Stimulated activated CD4-positive, alpha-beta T cell treated with anti-CD3 and anti-CD28 coated beads, Interleukin-4, amount 100 ng/mL, for 1 hour (primary cell): ENCODE measurements at regions not wholly inside any gene's neighbourhood (a gene's known extent, or its start where the extent isn't known, plus 50 kb on each side); places are given as distances from the start of the nearest gene placed in this dataset.

ENCODE experiments used
- DNase-seq: peaks from one replicate; pipeline ENCODE4 v3.0.0-alpha.2; 2020

DNA sequence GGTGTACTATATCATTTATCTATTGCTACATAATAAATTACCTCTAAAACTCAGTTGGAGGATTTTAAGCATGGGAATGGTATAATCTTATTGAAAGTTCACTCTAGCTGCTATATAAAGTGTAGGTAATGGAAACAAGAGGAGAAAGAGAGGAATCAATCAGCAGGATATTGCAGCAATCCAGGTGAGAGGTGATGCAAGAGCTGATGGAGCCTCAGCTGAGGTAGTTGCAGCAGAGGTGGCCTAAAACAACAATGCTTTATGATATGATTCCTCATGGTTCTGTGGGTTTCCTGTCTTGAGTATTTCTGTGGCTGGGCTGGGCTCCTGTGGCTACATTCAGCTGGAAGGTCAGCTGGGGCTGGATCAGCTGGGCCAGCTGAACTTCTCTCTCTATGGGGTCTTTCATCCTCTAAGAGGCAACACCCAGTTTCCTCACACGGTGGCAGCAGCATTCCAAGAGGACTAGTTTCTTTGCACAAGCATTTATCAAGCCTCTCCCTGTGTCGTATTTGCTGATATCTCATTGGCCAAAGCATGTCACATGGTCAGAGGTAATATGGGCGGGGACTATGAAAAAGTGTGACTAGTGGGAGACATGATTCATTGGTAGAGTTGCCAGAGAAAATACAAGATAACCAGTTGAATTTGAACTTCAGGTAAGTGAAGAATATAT is 135.4 kb upstream of the LARGE1 start:
- no peak for DNase-seq

DNA sequence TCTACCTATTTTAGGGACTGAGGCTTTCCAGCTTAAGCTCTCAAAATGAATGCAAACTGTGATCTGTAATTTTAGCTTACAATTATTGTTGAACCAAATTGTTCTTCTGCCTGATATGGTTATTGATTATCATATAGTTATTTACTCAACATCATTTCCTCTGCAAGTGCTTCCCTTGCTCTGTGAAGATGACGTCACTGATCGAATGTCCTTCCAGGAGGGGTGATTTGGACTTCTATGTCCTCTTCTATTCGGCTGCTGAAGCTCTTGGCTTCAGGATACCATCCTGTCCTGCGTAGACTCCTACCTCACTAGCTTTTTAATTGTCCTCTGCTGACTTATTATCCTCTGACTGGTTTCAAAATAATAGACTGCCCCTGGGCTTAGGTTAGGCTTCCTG is 137.4 kb upstream of the LARGE1 start:
- no peak for DNase-seq

DNA sequence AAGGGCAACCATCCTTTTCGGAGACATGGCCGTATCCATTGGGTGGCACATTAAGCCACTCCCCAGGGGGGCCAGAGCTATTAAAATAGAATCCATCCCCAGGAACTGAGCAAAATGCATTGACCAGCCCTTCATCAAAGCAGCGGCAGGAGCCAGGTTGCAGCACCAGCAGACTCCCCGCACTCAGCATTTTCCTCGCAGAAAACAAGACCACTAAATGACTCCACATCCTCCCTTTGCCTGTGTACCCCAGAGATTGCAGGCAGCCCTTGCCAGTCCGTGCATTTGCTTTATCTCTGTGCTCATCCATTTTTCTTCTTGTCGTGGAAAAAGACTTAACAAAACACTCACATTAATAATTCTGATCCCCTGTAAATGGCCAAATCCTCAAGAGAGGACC is 144.4 kb upstream of the LARGE1 start:
- no peak for DNase-seq

DNA sequence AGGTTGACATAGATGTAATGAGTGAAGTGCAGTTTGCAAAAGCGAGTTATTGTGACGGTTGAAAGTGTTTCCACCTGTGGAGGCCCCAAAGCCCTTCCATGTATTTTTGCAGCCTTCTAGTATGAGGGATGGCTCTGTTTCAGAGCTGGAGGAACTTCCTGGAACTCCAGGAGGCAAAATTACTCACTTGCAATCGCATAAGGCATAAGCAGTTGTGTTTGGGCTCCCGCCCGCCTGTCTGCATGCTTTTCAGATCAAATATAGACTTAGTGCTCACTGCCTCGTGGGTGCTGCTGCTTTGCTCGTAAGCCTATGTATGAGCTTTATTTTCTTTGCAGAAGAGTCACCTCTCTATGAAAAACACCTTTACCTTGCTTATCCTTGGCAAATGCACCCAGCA is 146.8 kb upstream of the LARGE1 start:
- no peak for DNase-seq

DNA sequence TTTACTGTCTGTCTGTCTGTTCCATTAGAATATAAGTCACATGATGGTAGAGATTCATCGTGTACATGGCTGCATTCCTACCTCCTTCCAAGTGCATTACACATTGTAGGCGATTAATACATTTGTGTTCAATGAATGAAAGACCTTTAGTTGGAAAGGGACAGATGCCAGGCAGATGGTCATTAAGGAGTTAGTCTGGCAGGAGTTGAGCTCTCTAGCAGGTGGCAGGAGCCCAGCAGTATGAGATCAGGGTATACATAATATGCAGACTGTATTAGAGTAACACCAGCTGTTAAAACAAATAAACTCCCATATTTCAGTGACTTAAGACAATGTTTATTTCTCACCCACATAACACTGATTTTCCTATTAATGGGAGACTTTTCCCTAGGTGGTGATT is 147.7 kb upstream of the LARGE1 start:
- DNase-seq, result no peak

DNA sequence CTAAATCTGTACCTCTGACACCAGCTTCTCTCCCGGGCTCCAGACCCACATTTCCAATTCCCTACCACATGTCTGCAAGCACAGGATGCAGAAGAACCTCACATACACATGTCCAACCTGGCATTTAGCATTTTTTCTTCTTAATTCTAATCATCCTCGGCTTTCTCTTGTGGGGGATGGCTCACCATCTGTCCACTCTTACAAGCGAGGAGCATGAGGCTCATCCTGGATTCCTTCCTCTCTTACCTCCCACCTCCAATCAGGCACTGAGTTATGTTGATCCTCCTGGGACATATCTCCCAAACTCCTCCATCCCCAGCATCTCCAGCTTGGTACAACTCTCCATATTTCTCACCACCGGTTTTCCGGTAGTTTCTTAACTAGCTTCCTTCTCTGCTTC is 149.8 kb upstream of the LARGE1 start:
- DNase-seq, result no peak

DNA sequence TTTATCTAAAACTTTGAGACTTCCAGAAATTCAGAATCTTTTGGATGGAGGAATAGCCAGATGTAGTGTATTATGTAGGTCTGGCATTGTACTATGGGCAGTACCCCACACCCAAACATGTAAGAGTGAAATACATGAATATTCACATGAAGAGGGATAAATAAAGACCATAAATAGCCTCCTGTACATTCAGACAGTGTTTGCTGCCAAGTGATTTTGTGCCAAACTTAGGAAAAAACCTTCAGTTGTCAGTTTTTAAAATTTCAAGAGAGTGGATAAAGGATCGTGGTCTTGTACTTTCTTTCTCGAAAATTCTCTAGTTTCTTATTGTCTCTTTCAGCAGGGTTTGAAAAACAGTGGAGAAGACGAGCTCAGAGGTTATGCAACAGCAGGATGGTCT is 150.3 kb upstream of the LARGE1 start:
- DNase-seq, result no peak

DNA sequence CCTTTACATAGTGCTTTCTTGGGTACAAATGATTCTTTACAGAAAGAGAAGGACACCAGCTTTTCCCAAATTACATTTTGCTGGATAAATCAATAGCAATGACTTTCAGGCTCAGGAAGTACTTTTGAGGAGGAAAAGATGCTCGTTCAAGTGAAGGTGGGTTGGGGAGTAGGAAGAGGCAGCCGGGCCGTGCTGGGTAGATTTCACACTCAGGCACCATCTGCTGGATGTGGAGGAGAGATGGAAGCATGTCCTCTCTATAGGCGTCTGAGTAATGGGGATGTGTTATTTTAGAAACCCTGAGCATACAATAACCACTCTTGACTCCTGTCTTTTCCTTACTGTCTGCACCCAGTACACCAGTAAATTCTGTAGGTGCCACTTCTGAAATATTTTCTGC is 152.3 kb upstream of the LARGE1 start:
- DNase-seq, result no peak

DNA sequence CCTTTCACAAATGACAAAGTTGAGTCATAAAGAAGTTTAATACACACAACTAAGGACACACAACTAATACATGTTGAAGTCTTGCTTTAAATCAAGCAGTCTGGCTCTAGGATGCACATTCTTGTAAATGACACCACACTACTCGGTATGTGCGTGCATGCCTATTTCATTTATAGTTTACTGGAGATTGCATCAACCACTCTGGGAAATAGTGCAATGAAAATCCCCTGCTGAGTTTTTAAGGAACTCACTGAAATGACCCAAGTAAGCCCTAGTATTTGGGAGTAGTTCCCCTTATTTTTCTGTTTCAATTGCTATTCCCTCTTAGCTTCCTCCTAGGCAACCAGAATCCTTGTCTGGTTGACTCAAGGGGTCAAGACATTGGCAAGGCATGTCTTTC is 160.2 kb upstream of the LARGE1 start:
- no peak for DNase-seq

DNA sequence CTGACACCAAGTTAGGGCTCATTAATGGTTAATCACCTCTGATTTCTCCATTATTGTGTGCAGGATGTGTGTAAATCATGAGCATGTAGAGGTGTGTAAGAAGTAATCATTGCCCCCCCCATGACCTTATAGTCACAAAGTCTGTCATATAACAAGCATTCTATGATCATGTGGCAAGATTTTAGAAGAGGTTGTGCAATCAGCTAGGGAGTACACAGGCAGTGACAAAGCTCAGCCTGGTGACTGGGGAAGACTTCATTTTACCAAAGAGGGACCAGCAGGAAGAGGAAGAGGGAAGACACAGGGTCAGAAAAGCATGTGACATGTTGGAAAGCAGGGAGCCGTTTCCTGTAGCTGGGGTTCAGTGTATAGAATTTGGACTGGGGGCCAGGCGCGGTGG is 176.5 kb upstream of the LARGE1 start:
- DNase-seq, result no peak

DNA sequence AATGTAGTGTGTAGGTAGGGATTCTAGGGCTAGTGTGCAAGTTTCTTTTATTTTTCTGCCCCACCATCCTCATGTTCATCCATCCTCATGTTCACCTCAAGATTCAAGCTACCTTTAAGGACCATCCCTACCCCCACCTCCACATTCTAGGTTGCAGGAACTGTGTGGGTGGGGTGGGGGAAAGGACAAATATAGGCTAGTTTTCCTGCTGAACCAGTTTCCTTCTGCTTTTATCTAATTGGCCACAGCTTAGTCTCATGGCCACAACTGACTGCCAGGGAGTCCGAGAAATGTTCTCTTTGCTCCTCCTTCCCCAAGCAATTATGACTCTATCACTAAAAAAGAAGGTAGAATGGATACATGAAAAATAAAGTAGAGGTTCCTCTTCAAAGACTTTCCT is 179.0 kb upstream of the LARGE1 start:
- DNase-seq, result no peak

DNA sequence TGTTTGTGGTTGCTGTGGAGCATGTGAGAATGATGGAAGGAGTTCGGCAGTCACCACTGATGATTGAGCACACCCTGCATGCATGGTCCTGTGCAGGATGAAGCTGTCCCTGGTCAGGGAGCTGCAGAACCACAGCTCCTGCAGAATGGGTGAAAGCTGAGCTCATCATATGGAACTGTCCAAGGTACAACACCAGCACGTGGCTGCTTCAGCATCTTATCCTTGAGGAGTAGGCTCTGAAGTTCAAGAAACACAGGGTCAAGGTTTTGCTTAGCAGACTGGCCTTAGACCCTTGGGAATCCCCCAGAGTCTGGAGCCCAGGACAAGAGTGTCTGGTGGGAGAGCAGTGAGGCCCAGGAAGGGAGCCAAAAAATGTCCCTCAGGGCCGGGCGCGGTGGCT is 182.4 kb upstream of the LARGE1 start:
- no peak for DNase-seq

DNA sequence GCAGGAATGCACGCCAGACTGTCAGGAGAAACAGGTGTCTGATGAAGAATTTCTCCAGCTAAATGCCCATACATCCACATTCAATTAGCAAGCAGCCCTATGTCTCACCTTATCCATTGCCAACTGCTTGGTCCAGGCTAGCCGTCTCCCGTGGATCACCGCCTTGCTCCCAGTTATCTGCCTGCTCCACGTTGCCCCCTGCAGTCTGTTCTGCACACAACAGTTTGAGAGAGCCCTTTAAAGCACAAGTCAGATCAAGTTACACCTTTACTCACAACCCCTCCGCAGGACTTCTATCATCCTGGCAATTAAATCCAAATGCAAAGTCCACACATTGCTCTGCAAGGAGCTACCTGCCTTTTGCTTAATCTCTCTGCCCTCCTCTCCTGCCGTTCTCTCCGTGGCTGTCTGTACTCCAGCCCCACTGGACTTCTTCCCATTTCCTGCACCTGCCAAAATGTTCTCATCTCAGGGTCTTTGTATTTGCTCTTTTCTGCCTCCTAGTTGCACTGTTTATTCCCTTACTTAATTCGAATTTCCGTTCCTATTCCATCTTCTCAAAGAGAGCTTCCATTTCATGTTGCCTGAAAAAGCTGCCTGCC is 185.3 kb upstream of the LARGE1 start:
- peak; percentile 8 for DNase-seq

DNA sequence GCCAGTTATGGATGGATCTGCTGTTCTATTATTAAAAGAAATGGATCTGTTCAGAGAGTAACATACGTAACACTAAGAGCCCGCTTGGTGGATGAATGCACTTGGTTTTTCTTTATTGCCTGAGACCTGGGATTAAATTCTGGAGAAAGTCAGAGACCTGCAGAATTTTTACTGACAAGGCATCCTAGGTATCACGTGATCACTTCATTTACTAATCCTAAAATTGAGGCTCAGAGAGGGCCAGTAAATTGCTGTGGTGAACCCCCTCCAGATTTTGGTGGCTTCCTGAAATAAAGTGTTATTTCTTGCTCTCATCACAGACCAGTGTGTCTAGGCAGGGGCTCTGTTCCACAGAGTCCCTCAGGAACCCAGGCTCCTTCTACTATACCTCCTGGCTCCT is 187.9 kb upstream of the LARGE1 start:
- DNase-seq, result no peak

DNA sequence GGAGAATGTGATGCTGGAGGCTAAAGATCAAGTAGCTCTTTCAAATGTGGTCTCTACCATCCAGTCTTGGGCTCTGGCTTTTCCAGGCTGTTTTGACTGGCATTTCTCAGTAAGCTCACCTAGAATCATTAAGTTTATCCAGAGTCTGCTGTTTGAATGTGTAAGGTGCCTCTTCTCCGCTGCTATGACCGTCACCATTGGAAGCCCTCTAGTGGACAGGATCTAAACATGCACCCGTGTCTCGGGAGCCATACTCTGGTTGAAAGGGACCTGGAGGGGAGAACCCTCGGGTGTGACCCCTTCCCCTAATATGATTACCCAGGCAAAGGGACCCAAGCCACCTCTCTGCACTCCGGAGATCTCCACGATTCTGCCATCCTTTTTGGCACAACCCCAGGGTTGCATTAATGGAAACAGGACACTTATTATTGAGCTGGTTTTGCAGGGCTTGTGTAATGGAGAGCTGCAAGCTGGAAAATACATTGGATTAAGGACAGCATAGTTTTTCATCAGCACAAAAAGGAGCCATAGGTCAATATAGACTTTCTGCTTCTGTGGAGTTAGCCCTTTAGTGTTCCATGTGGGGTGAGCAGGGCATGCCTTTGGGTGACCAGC is 191.0 kb upstream of the LARGE1 start:
- DNase-seq, result peak; percentile 2

DNA sequence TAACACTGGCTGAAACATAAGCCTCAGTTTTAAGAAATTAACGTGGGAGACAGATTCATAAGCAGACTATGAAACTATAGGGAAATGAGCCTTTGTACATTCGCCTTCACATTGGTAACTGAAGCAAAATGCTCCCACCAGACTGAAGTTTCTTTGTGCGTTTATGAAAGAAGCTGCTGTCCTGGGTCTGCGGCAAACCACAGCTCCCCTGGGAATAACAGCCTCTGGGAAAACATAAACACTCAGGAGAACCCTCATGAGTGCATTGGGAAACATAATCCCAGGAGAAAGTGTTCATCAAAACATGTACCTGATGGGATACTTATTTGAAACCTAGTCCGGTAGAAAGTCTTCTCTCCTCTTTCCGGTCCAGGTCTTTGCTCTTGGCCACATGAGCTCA is 193.1 kb upstream of the LARGE1 start:
- DNase-seq, result no peak

DNA sequence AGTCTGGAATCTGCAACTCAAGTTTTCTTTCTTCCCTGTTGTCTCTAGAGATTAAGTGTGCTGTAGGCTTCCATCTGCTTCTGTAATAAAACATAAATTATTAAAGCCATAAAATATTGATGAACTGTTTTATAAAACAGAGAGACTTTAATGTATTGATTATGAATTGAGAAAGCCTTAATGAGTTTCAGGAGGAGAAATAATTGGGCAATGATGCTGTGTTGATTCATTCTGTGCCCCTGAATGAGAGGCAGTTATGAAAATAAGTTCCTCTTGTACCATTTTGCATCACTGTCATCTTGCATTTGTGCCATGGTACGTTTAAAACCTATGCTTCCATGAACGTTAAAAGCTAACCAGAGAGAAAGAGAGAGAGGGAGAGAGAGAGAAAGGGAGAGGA is 194.1 kb upstream of the LARGE1 start:
- no peak for DNase-seq

DNA sequence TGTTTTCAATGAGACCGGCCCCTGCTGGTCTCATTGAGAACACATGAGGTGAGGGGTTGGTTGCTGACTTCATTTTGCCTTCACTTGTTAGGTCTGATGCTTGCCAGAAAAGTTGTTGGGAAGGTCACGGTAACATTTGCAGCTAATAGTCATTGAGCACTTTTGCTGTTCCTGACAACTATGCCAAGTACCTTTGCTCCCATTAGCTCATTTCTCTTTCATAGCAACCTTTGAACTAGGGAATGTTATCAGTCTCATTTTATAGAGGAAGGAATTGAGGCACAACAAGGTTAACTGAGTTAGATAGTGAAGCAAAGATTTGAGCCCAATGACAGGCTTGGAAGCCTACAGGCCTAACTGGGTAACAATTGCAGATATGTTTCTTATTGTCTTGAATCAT is 195.4 kb upstream of the LARGE1 start:
- DNase-seq, result no peak

DNA sequence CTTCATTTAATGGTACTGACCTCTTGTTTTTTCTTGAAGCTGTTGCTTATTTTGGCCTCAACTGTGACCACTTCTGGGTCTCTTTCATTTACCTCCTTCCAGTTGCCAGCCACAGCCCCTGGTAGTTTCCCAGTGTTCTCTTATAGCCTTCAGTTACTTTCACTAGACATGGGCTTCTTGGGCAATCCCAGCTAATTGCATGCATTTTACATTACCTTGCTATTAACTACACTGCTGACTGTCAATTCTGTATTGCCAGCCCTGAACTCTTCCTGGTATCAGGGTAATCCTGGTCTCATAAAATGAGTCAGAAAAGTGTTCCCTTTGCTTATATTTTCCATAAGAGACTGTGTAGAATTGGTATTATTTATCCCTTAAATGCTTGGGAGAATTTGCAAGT is 195.8 kb upstream of the LARGE1 start:
- no peak for DNase-seq

DNA sequence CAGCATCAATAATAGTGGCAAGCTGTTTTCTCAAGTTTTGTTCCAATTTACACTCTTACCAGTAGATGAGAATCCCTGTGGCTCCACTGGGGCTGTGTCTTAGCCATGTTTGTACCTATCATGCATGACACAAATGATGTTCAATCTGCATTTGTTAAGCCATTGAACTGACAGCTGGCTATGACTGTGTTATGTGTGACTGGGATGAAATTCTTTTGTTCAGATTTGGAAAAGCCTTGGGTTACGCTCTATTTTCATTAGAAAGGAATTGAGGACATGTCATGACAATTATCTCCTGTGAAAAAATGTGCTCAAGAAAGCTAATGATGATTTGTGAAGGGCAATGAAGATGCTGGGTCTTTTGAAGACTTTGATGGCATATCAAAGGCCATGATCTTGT is 201.8 kb upstream of the LARGE1 start:
- DNase-seq, result no peak

DNA sequence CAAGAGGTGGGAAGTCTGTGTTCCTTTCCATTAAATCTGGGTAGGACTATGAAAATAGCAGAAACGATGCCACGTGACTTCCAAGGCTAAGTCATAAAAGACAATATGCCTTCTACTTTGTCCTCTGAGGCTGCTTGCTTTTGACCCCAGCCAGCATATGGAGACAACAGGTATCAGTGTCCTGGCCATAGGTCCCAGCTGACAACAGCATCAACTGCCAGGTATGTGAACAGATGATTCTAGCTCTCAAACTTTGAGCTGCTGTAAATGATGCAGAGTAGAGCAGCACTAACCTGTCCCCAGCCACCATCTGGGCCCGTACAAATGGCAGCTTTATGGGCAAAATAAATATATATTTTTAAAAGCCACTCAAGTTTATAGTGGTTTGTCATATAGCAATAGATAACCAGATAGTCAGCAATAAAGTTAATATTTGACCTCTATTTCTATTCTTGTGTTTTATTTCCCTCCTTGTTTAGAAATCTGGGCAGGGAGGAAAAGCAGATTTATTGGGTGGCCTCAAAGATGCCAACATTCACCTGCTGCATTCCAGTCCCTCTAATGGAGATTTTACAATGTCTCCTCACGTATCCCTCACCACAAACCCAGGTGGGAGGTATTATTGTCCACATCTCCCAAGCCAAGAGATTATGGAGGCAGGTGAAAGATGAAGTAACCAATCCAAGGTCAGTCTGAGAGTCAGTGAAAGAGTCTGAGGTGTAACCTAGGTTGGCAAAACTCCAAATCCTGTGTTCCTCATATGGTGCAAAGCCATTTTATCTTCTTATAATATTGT is 209.6 kb upstream of the LARGE1 start:
- DNase-seq, result no peak

DNA sequence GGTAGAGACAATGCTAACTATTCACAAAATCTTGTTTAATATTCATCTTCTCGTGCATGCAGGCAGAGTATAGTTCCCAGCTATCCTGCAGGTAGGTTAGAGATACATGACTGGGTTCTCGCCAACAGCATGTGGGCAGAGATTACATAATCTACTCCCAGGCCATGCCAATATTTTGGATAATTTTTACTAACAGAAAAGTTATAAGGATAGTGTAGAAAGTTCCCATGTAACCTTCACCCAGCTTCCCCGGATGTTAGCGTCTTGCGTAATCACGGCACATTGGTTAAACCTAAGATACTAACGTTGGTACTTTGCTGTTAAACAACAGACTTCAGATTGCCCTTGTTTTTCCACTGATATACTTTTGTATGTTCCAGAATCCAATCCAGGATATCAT is 215.5 kb upstream of the LARGE1 start:
- no peak for DNase-seq

DNA sequence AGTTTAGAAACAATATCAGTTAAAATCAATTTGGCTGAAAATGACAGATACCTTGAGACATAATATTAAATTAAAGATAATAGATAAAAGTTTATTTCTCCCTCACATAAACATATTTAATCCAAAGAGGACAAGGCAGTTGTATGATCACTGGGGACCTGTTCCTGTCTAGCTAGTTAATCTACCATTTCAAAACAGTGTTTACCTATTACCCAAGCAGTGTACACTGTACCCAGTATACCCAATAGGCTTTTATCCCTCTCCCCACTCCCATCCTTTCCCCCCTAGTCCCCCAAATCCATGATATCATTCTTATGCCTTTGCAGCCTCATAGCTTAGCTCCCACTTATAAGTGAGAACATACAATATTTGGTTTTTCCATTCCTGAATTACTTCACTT is 229.7 kb upstream of the LARGE1 start:
- no peak for DNase-seq

DNA sequence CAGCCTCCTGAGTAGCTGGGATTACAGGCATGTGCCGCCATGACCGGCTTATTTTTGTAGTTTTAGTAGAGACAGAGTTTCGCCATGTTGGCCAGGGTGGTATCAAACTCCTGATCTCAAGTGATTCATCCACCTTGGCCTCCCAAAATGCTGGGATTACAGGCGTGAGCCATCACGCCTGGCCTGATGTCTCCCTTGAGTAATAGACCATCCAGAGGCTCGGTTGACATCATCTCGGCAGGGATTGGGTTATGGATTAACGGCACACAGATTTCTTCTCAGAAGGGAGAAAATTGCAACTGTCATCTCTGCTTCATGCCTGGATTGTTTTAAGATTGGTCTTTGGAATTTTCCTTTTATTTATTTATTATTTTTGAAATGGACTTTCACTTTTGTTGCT is 239.2 kb upstream of the LARGE1 start:
- DNase-seq, result no peak
